GM12801 (cell line): ENCODE measurements at regions not wholly inside any gene's neighbourhood (a gene's known extent, or its start where the extent isn't known, plus 50 kb on each side); places are given as distances from the start of the nearest gene placed in this dataset.

Experiments used
- CTCF ChIP-seq: IDR thresholded peaks from one replicate; pipeline ENCODE4 v1.5.1; 2011; ENCODE audit warnings: control low read depth; ENCODE audit not compliant: insufficient read length; ENCODE audit errors: extremely low read depth

- TF ChIP-seq CTCF: no peak
These were observed 90.3 kb upstream of the ACO1 start for GRCh38 chr9:32294106-32294505.

GRCh38 chr9:32300373-32300772 is 84.1 kb upstream of the ACO1 start:
- no peak for TF ChIP-seq CTCF

GRCh38 chr9:32304495-32304894 is 79.9 kb upstream of the ACO1 start:
- no peak for TF ChIP-seq CTCF

- no peak for TF ChIP-seq CTCF
These were observed 78.4 kb upstream of the ACO1 start for GRCh38 chr9:32306006-32306405.

GRCh38 chr9:32319312-32319929 is 65.0 kb upstream of the ACO1 start:
- TF ChIP-seq CTCF: no peak

- no peak for TF ChIP-seq CTCF
These were observed 61.8 kb upstream of the ACO1 start for GRCh38 chr9:32322622-32323021.

GRCh38 chr9:32326146-32326545 is 58.3 kb upstream of the ACO1 start:
- TF ChIP-seq CTCF: no peak
